ENCODE measurements at regions not wholly inside any gene's neighbourhood (a gene's known extent, or its start where the extent isn't known, plus 50 kb on each side); places are given as distances from the start of the nearest gene placed in this dataset.

GRCh38 chr16:9148374-9149015 is 57.1 kb downstream of the HAPSTR1 start:
- TF ChIP-seq, protein P1, sequence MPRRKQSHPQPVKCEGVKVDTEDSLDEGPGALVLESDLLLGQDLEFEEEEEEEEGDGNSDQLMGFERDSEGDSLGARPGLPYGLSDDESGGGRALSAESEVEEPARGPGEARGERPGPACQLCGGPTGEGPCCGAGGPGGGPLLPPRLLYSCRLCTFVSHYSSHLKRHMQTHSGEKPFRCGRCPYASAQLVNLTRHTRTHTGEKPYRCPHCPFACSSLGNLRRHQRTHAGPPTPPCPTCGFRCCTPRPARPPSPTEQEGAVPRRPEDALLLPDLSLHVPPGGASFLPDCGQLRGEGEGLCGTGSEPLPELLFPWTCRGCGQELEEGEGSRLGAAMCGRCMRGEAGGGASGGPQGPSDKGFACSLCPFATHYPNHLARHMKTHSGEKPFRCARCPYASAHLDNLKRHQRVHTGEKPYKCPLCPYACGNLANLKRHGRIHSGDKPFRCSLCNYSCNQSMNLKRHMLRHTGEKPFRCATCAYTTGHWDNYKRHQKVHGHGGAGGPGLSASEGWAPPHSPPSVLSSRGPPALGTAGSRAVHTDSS (tag by site-specific recombination; IDR thresholded peaks at IDR 0.05): no peak
- TF ChIP-seq ZNF274 (IDR thresholded peaks at IDR 0.05; ENCODE audit: low read length) (no peak), ZNF274 (tag by site-specific recombination; IDR thresholded peaks at IDR 0.05; ENCODE audit: borderline replicate concordance) (no peak), YY1 (tag by site-specific recombination; IDR thresholded peaks at IDR 0.05) (no peak)
